ENCODE measurements at regions not wholly inside any gene's neighbourhood (a gene's known extent, or its start where the extent isn't known, plus 50 kb on each side); places are given as distances from the start of the nearest gene placed in this dataset.

DNA sequence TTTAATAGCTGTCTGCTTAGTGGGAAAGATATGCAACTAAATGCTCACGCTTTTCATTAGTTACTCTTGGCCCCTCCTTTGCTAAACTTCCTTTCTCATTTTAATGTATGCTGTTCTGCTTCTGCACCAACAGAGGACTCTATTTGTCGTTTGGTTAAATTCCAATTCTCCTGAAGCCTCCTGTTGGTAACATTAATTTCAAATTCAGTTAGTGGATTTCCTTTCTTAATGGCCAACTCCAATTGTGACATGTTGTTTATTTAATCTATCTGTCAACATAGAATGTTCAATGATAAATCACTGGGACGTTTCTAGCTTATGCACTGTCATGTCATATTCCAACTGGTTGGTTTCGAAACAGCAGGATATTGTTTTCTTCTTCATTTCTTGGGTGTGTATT is 467.4 kb upstream of the BCHE start:
- Histone ChIP-seq H3K79me2 (ENCODE audit: insufficient read depth, low read length) (no peaks in the 10 kb centered on the region), H3K36me3 (replicated peaks in 1 of 2; ENCODE audit: control insufficient read depth in 1 of 2, insufficient read depth in 2 of 2, low read length in 2 of 2) (no peaks in the 10 kb centered on the region), H3K4me2 (ENCODE audit: low read depth, low read length) (no peak overlapping the region), H3K9ac (ENCODE audit: insufficient read depth, low read depth, low read length) (no peak overlapping the region), H4K20me1 (ENCODE audit: insufficient read depth, low read length) (no peaks in the 10 kb centered on the region; the same call in 1 of the 2 replicates), H3K9me3 (ENCODE audit: low read length) (no peaks in the 10 kb centered on the region), H2AFZ (ENCODE audit: low read length) (no peak overlapping the region), H3K4me1 (ENCODE audit: insufficient read depth, low read length) (no peaks in the 10 kb centered on the region), H3K27ac (ENCODE audit: extremely low read length, insufficient read depth, low read length) (no peak overlapping the region), H3K27me3 (ENCODE audit: control insufficient read depth in 1 of 2, insufficient read depth in 2 of 2, low read length in 2 of 2) (no peaks in the 10 kb centered on the region), H3K4me3 (replicated peaks in 1 of 3; ENCODE audit: insufficient read depth in 1 of 3, low read depth in 2 of 3, low read length in 3 of 3) (no peak overlapping the region)
- ATAC-seq (no peak), FAIRE-seq (no peak), DNase-seq (ENCODE audit: low spot score) (no peak)
- WGBS (ENCODE audit: low lambda C conversion rate): 12% methylated on average over 4 of the region's 4 CpGs
- ChIA-PET POLR2A (no interaction called here), CTCF (ENCODE audit: low intra/inter-chr PET ratio, low total read pairs) (no interaction called here)
- in situ Hi-C loops (cut with HindIII; ENCODE audit: extremely low pct_ligation_motif_present, low pct_unique_long_range_greater_than_20kb): no loop called here
- BruUV-seq (replicated peaks): no TSS peak
- TF ChIP-seq ZNF329 (CRISPR knock-in tag; IDR thresholded peaks at IDR 0.05; ENCODE audit: low read depth): no peak
- no peak for TF ChIP-seq XBP1 (CRISPR knock-in tag; IDR thresholded peaks at IDR 0.05)
- TF ChIP-seq, protein P1, sequence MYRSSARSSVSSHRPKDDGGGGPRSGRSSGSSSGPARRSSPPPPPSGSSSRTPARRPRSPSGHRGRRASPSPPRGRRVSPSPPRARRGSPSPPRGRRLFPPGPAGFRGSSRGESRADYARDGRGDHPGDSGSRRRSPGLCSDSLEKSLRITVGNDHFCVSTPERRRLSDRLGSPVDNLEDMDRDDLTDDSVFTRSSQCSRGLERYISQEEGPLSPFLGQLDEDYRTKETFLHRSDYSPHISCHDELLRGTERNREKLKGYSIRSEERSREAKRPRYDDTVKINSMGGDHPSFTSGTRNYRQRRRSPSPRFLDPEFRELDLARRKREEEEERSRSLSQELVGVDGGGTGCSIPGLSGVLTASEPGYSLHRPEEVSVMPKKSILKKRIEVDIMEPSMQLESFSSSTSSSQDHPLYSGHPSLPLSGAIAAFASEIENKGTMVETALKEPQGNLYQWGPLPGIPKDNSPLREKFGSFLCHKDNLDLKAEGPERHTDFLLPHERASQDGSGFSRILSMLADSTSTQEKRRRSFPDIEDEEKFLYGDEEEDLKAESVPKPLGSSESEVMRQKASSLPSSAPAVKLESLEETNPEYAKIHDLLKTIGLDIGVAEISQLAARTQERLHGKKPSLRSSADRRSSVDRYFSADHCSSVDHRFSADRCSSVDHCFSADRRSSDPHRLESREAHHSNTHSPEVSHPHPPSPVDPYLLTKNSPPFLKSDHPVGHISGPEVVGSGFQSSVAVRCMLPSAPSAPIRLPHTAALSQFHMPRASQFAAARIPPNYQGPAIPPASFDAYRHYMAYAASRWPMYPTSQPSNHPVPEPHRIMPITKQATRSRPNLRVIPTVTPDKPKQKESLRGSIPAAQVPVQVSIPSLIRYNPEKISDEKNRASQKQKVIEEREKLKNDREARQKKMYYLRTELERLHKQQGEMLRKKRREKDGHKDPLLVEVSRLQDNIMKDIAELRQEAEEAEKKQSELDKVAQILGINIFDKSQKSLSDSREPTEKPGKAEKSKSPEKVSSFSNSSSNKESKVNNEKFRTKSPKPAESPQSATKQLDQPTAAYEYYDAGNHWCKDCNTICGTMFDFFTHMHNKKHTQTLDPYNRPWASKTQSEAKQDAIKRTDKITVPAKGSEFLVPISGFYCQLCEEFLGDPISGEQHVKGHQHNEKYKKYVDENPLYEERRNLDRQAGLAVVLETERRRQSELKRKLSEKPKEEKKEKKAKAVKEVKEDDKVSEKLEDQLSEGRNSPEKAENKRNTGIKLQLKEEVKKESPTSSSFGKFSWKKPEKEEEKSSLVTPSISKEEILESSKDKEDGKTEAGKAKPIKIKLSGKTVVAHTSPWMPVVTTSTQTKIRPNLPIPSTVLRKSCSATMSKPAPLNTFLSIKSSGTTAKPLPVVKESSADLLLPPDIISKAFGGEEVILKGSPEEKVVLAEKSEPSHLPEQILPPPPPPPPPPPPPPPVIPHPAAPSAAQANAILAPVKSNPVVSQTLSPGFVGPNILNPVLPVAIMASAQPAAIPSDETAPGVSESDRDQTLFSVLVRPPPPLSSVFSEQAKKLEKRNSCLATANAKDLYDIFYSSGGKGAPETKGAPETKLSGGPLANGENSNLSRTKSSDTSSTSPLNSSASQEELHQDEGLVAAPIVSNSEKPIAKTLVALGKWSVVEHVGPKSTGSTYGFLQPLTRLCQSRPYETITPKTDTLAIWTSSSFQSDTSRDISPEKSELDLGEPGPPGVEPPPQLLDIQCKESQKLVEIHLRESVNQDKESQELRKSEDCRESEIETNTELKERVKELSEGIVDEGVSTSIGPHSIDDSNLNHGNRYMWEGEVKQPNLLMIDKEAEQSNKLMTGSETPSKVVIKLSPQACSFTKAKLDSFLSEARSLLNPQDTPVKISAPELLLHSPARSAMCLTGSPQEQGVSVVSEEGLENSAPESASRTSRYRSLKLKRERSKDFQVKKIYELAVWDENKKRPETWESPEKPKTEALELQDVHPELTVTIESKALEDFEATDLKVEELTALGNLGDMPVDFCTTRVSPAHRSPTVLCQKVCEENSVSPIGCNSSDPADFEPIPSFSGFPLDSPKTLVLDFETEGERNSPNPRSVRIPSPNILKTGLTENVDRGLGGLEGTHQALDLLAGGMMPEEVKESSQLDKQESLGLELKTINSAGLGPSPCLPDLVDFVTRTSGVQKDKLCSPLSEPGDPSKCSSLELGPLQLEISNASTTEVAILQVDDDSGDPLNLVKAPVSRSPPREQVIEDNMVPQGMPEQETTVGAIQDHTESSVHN (CRISPR knock-in tag; IDR thresholded peaks at IDR 0.05): no peak
- no peak for TF ChIP-seq ZNF768 (CRISPR knock-in tag; IDR thresholded peaks at IDR 0.05)
- intact Hi-C loops (cut with micrococcal nuclease; ENCODE audit: unreplicated experiment): no loop called here

All from HepG2 (cell line).